ENCODE measurements at regions not wholly inside any gene's neighbourhood (a gene's known extent, or its start where the extent isn't known, plus 50 kb on each side); places are given as distances from the start of the nearest gene placed in this dataset.

- in situ Hi-C loops (cut with MboI; ENCODE audit: low pct_ligation_motif_present in 1 of 4, low pct_unique_long_range_greater_than_20kb in 1 of 4, low sequenced_read_pairs in 3 of 4) (no loop called here), intact Hi-C loops (cut with DNase I; ENCODE audit: low total_unique reads) (no loop called here)
Measured at GRCh38 chr12:91622037-91622436, 439.4 kb upstream of the DCN start.

GRCh38 chr12:91620992-91621391, 438.4 kb upstream of the DCN start:
- TF ChIP-seq POLR2A (IDR thresholded peaks at IDR 0.05) (no peak), EP300 (IDR thresholded peaks at IDR 0.05; ENCODE audit: low read depth) (no peak), CTCF (IDR thresholded peaks at IDR 0.05) (no peak), POLR2AphosphoS5 (IDR thresholded peaks at IDR 0.05) (no peak)
- DNase-seq = no peak
- Histone ChIP-seq H3K36me3 (no peaks in the 10 kb centered on the region), H3K4me3 (no peak overlapping the region), H3K27ac (no peak overlapping the region), H3K27me3 (no peaks in the 10 kb centered on the region), H3K4me1 (no peaks in the 10 kb centered on the region), H3K9me3 (no peaks in the 10 kb centered on the region)
- intact Hi-C loops (cut with DNase I; ENCODE audit: low total_unique reads) (no loop called here), in situ Hi-C loops (cut with MboI; ENCODE audit: low pct_ligation_motif_present in 1 of 4, low pct_unique_long_range_greater_than_20kb in 1 of 4, low sequenced_read_pairs in 3 of 4) (no loop called here)
- 51 to 86% methylated on average over 6 to 9 of the region's 9 CpGs for WGBS, 2 donors (ENCODE audit: low coverage in 1 of 2)

More at GRCh38 chr12:91622037-91622436, 439.4 kb upstream of the DCN start:
- TF ChIP-seq EP300 (IDR thresholded peaks at IDR 0.05; ENCODE audit: low read depth) (no peak), POLR2A (IDR thresholded peaks at IDR 0.05) (no peak), POLR2AphosphoS5 (IDR thresholded peaks at IDR 0.05) (no peak), CTCF (IDR thresholded peaks at IDR 0.05) (no peak)
- Histone ChIP-seq H3K4me1 (no peaks in the 10 kb centered on the region), H3K36me3 (no peaks in the 10 kb centered on the region), H3K9me3 (no peaks in the 10 kb centered on the region), H3K27me3 (no peaks in the 10 kb centered on the region), H3K27ac (no peak overlapping the region), H3K4me3 (no peak overlapping the region)
- DNase-seq = no peak
- WGBS, 2 donors (ENCODE audit: low coverage in 1 of 2) = 79 to 100% methylated on average over 1 to 2 of the region's 2 CpGs

GRCh38 chr12:91620422-91620821, 437.8 kb upstream of the DCN start:
- DNase-seq = no peak
- intact Hi-C loops (cut with DNase I; ENCODE audit: low total_unique reads) (no loop called here), in situ Hi-C loops (cut with MboI; ENCODE audit: low pct_ligation_motif_present in 1 of 4, low pct_unique_long_range_greater_than_20kb in 1 of 4, low sequenced_read_pairs in 3 of 4) (no loop called here)
- WGBS, 2 donors (ENCODE audit: low coverage in 1 of 2) = 84 to 92% methylated on average over 2 of the region's 2 CpGs
- no peaks in the 10 kb centered on the region for H3K27me3 ChIP-seq
- no peak overlapping the region for H3K27ac ChIP-seq
- H3K4me1 ChIP-seq = no peaks in the 10 kb centered on the region
- TF ChIP-seq CTCF (IDR thresholded peaks at IDR 0.05) (no peak), EP300 (IDR thresholded peaks at IDR 0.05; ENCODE audit: low read depth) (no peak), POLR2A (IDR thresholded peaks at IDR 0.05) (no peak), POLR2AphosphoS5 (IDR thresholded peaks at IDR 0.05) (no peak)
- no peaks in the 10 kb centered on the region for H3K36me3 ChIP-seq
- H3K4me3 ChIP-seq = no peak overlapping the region
- no peaks in the 10 kb centered on the region for H3K9me3 ChIP-seq

GRCh38 chr12:91618281-91618680, 435.7 kb upstream of the DCN start:
- no peak for DNase-seq
- H3K4me3 ChIP-seq = no peak overlapping the region
- no peaks in the 10 kb centered on the region for H3K4me1 ChIP-seq
- intact Hi-C loops (cut with DNase I; ENCODE audit: low total_unique reads) (no loop called here), in situ Hi-C loops (cut with MboI; ENCODE audit: low pct_ligation_motif_present in 1 of 4, low pct_unique_long_range_greater_than_20kb in 1 of 4, low sequenced_read_pairs in 3 of 4) (no loop called here)
- no peaks in the 10 kb centered on the region for H3K9me3 ChIP-seq
- 54 to 58% methylated on average over 2 of the region's 2 CpGs for WGBS, 2 donors (ENCODE audit: low coverage in 1 of 2)
- H3K36me3 ChIP-seq = no peaks in the 10 kb centered on the region
- no peaks in the 10 kb centered on the region for H3K27me3 ChIP-seq
- TF ChIP-seq POLR2AphosphoS5 (IDR thresholded peaks at IDR 0.05) (no peak), CTCF (IDR thresholded peaks at IDR 0.05) (no peak), POLR2A (IDR thresholded peaks at IDR 0.05) (no peak), EP300 (IDR thresholded peaks at IDR 0.05; ENCODE audit: low read depth) (no peak)
- H3K27ac ChIP-seq = no peak overlapping the region
